Thoracic aorta (tissue), 2 donors: ENCODE measurements at regions not wholly inside any gene's neighbourhood (a gene's known extent, or its start where the extent isn't known, plus 50 kb on each side); places are given as distances from the start of the nearest gene placed in this dataset.
A peak's percentile ranks its signal among the peaks of the same experiment; 100 is the strongest.

Source experiments
- ATAC-seq: fragments of 150-250 bp; one replicate; pipeline ENCODE4 v1.8.0; 2017; ENCODE audit warnings: low read depth; ENCODE audit not compliant: insufficient number of reproducible peaks, low FRiP score
- DNase-seq: peaks from one replicate; pipeline ENCODE4 v3.0.0-alpha.2; 2020; ENCODE audit warnings: low spot score
- H3K27ac ChIP-seq, 2 donors: fragments of 200-600 bp; sonication (generic); 1 replicate in 1 of 2; 2 replicates in 1 of 2; pipeline ENCODE4 v1.5.1; 2016; ENCODE audit warnings: mild to moderate bottlenecking in 2 of 2, moderate library complexity in 2 of 2
- H3K27me3 ChIP-seq: fragments of 200-600 bp; sonication (generic); replicated peaks from 2 replicates; pipeline ENCODE4 v1.6.0; 2016; ENCODE audit warnings: mild to moderate bottlenecking; ENCODE audit not compliant: insufficient read depth
- H3K36me3 ChIP-seq: fragments of 200-600 bp; sonication (generic); one replicate; pipeline ENCODE4 v1.5.1; 2016
- H3K4me1 ChIP-seq, 2 donors: fragments of 200-600 bp; sonication (generic); 1 replicate in 1 of 2; 2 replicates in 1 of 2; pipeline versions ENCODE4 v1.5.1 to v1.6.0; 2016; ENCODE audit warnings: low read depth in 2 of 2, mild to moderate bottlenecking in 1 of 2; ENCODE audit not compliant: control insufficient read depth in 1 of 2
- H3K4me3 ChIP-seq: fragments of 200-600 bp; sonication (generic); 2 replicates; pipeline ENCODE4 v1.5.1; 2016; ENCODE audit warnings: mild to moderate bottlenecking
- H3K9me3 ChIP-seq: fragments of 200-600 bp; sonication (generic); 2 replicates; pipeline ENCODE4 v1.5.1; 2016
- TF ChIP-seq, protein P1 (sequence below): fragments of 200-600 bp; sonication (generic); IDR thresholded peaks from one replicate; pipeline ENCODE4 v1.5.1; 2019; ENCODE audit warnings: antibody characterized with exemption

DNA sequence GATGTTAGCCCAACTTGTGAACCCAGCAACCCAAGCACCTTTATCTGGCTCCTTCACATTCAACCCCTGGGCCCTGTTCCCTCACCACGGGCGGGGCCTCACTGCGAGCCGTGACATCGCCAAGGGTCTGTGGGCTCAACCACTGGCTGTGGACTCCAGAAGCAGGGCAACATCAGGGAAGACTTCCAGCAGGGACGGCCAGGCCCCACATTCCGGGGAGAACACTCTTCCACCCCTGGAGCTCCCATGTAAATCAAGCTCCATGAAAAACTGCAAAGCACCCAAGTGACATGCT lies 175.3 kb downstream of the ERCC6L2 start:
- Histone ChIP-seq H3K4me3 (no peak overlapping the region), H3K36me3 (no peaks in the 10 kb centered on the region), H3K27me3 (no peaks in the 10 kb centered on the region), H3K9me3 (no peaks in the 10 kb centered on the region), H3K27ac (no peak overlapping the region), H3K4me1 (peaks cover 0 to 28% of the 10 kb centered on the region in 2 donors)
- DNase-seq (no peak), ATAC-seq (no peak)
- TF ChIP-seq, protein P1, sequence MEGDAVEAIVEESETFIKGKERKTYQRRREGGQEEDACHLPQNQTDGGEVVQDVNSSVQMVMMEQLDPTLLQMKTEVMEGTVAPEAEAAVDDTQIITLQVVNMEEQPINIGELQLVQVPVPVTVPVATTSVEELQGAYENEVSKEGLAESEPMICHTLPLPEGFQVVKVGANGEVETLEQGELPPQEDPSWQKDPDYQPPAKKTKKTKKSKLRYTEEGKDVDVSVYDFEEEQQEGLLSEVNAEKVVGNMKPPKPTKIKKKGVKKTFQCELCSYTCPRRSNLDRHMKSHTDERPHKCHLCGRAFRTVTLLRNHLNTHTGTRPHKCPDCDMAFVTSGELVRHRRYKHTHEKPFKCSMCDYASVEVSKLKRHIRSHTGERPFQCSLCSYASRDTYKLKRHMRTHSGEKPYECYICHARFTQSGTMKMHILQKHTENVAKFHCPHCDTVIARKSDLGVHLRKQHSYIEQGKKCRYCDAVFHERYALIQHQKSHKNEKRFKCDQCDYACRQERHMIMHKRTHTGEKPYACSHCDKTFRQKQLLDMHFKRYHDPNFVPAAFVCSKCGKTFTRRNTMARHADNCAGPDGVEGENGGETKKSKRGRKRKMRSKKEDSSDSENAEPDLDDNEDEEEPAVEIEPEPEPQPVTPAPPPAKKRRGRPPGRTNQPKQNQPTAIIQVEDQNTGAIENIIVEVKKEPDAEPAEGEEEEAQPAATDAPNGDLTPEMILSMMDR: no peak

DNA sequence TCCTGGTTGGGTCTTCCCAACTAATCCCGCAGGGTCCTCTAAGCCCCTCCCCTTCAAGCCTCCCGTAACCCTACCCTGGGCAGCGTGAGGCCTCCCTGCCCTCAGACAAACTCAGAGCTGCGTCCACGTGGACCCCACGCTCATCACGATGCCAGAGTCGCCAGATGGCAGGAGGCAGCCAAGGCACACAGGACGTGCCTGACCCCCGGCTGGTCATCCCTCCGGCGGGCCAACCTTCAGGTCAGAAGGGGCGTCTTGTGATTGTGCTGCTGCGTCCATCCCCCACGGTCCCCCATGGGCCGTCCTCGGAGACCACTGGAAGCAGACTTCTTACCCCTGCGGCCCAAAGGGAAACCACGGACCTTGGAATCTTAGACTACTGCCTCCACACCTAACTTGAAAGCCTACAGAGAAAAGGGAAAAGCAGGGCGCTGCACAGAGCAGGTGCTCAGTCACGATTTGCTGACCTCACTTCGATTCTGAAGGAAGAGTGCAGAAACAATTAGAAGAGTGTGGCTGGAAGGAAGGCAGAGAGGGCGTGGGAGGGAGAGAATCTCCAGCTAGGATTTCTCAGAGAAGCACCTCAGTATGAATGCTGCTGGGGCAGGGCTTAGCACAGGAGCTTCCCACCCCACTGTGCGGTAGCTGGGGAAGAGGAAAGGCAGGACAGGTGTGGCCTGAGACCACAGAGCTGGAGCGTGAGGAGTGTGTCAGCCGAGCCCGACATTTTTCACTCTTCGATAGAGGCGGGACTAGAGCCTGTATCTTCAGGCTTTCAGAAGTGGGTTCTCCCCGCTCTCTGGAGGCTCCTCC lies 174.8 kb downstream of the ERCC6L2 start:
- TF ChIP-seq, protein P1: no peak
- no peak overlapping the region for H3K4me3 ChIP-seq
- H3K9me3 ChIP-seq: no peaks in the 10 kb centered on the region
- peaks cover 0 to 28% of the 10 kb centered on the region in 2 donors for H3K4me1 ChIP-seq
- no peaks in the 10 kb centered on the region for H3K36me3 ChIP-seq
- H3K27me3 ChIP-seq: no peaks in the 10 kb centered on the region
- ATAC-seq (no peak), DNase-seq (no peak)
- no peak overlapping the region for H3K27ac ChIP-seq

DNA sequence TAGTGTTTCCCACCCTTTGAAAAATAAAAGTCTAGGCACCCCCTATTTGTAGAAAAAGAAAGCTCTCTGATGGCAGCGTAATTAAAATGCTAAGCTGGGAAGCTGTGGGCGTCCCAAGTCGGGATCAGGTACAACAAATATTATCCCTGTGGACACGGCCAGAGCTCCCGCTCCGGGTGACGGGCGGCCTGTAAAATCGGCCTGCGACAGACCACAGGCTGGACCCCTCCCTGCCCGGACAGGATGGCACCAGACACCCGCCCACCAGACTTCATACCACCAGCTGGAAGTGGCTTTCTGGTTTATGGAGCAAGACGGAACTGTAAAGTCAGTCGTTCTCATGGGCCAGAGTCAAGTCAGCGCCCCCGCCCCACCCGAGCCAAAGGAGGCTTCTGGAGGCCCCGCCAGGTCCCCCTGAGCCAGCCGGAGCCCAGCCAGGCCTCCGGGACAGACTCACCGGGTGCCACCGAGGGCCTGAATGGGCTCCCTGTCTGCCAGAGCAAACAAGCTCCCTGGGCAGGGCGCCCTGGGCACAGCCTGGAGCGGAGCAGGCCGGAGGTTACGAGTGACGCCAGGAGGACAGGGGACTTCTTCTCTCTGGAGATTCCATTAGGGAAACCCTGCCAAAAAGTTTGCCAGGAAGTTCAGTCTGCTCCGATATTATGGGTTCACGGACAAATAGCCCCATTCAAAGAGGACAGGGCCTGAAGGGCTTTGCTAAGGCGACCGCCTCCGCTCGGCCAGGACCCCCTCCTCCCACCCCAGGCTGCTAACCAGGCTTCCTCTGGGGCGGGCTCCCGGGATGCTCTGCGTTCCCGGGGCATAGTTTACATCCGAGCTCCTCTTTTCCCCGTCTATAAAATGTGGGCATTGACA lies 173.7 kb downstream of the ERCC6L2 start:
- TF ChIP-seq, protein P1: no peak
- no peaks in the 10 kb centered on the region for H3K9me3 ChIP-seq
- DNase-seq (peak; percentile 49), ATAC-seq (no peak)
- H3K4me1 ChIP-seq: peaks cover 0 to 28% of the 10 kb centered on the region in 2 donors
- no peaks in the 10 kb centered on the region for H3K27me3 ChIP-seq
- peak overlapping the region; percentile 57 for H3K4me3 ChIP-seq
- H3K27ac ChIP-seq: peak overlapping the region; percentile 75 to 77
- H3K36me3 ChIP-seq: no peaks in the 10 kb centered on the region

DNA sequence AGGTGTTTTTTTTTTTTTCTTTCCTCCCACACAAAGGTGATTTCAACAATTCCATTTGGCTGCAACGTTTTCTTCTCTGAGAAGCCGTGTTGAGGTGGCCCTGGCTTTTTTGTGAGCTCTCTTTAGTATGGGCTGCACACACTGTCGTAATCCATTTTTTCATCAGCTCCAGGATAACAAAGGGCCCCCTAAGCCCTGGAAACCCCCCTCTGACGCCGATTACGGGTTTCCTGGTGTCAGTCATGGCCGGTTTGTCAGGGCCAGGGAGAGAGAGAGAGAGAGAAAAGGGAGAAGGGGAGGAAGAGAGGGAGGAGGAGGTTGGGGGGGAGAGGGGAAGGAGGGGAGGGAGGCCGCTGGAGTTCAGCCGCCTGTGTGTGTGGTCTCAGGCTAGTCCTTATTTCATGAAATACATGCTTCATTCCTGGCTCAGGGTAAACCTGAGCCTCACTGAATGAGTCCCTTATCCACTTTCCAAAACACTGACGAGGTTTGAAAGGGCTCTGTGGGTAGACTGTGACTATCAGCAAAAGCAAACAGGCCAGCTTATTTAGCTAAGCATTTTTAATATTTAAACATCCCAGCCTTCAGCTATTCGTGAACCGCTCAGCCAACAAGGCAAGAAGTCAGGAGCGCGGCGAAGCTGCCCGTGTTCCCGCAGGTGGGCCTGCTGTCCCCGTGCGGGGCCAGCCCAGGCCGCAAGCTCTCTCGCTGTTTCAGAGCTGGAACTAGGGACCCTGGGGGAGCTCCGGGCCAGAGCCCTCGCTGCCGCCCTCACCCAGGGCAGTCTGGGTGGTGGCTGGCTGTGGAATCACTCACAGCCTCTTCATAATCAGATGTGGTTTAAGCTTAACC lies 172.8 kb downstream of the ERCC6L2 start:
- H3K27me3 ChIP-seq: no peaks in the 10 kb centered on the region
- no peaks in the 10 kb centered on the region for H3K36me3 ChIP-seq
- H3K4me1 ChIP-seq: peaks cover 0 to 28% of the 10 kb centered on the region in 2 donors
- no peaks in the 10 kb centered on the region for H3K9me3 ChIP-seq
- H3K4me3 ChIP-seq: peak overlapping the region; percentile 57
- ATAC-seq (no peak), DNase-seq (no peak)
- H3K27ac ChIP-seq: peak overlapping the region; percentile 75 to 77
- TF ChIP-seq, protein P1: no peak
